AG09319 (cell line): ENCODE measurements at regions not wholly inside any gene's neighbourhood (a gene's known extent, or its start where the extent isn't known, plus 50 kb on each side); places are given as distances from the start of the nearest gene placed in this dataset.

ENCODE experiments used
- DNase-seq: peaks from one replicate; pipeline ENCODE4 v3.0.0-alpha.2; 2010; ENCODE audit warnings: low read depth; ENCODE audit errors: extremely low read depth
- CTCF ChIP-seq: IDR thresholded peaks from 2 replicates; pipeline ENCODE4 v1.5.1; 2011; ENCODE audit warnings: low read depth, mild to moderate bottlenecking, inconsistent platforms, low read length, moderate library complexity

DNA sequence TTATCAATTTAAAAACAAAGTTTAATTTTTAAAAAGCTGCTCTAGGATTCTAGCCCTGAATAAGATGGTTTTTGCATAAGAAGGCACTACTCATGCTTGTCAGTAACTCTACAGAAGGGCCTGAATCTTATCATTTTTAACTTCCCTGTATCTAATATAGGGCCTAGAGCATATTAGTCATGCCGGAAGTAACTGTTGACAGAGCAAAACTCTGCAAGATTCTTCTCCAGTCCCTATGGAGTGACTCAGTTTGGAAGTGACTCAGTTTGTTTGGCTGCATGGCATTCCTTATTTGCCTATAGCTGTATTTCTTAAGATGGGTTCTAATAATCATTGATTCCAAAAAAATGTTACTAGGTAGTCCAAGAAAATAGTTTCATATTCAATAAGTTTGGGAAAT lies 431.8 kb upstream of the HTR2C start:
- DNase-seq, result no peak
- no peak for TF ChIP-seq CTCF

GRCh38 chrX:114134465-114134864 lies 449.4 kb upstream of the HTR2C start:
- TF ChIP-seq CTCF, result no peak
- no peak for DNase-seq

DNA sequence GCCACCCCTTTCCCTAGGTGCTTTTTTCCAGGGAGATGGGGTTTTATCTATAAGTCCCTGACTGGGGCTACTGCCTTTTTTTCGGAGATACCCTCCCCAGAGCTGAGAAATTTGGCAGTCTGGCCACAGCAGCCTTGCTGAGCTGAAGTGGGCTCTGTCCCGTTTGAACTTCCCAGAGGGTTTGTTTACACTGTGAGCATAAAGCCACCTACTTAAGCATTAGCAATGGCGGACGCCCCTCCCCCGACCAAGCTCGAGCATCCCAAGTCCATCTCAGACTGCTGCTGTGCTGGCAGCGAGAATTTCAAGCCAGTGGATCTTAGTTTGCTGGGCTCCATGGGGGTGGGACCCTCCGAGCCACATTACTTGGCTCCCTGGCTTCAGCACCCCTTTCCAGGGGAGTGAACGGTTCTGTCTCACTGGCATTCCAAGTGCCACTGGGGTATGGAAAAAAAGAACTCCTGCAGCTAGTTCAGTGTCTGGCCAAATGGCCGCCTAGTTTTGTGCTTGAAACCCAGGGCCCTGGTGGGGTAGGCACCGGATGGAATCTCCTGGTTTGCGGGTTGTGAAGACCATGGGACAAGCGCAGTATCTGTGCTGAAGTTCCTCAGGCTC lies 456.4 kb upstream of the HTR2C start:
- no peak for DNase-seq
- TF ChIP-seq CTCF, result no peak

DNA sequence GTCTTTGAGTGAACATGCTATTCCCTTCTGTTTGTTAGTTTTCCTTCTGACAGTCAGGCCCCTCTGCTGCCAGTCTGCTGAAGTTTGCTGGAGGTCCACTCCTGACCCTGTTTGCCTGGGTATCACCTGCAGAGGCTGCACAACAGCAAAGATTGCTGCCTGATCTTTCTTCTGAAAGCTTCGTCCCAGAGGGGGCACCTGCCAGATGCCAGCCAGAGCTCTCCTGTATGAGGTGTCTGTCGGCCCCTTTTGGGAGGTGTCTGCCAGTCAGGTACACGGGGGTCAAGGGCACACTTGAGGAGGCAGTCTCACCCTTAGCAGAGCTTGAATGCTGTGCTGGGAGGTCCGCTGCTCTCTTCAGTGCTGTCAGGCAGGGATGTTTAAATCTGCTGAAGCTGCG lies 456.9 kb upstream of the HTR2C start:
- no peak for DNase-seq
- no peak for TF ChIP-seq CTCF

DNA sequence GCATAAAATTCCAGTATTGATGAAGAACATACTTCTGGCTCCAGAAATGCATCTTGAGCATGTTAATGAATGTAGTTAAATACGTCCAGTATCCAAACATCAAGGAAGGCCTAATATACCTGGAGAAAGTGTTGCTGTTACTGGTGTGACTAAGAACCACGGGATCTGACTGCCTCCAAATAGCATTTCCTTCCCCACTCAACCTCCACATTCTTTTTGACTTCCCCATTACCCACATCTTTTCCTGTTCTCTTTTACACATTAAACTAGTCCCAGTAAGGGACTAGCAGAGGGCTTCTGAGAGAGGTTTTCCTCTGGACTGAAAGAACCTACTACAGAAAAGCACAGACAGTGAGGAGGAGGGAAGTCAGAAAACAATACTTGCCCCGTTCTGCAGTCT lies 482.8 kb upstream of the HTR2C start:
- no peak for TF ChIP-seq CTCF
- no peak for DNase-seq

DNA sequence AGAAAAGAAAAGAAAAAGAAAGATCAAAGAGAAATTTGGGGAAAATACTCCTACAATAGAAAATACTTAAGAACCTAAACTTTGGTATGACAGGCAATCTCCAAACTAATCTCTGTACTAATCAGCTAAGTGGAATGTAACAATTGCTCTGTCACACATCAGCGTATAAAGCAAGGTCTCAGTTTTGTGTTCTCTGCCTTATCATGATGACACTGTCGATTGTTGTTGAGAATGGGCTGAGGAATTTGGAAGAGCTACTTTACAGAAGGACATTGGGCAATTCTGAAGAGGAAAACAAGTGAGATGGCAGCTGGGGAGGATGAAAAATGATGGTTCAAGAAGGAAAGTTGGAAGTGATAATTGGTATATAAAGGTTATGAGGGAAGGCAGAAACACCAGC lies 486.0 kb upstream of the HTR2C start:
- TF ChIP-seq CTCF, result no peak
- DNase-seq, result no peak

DNA sequence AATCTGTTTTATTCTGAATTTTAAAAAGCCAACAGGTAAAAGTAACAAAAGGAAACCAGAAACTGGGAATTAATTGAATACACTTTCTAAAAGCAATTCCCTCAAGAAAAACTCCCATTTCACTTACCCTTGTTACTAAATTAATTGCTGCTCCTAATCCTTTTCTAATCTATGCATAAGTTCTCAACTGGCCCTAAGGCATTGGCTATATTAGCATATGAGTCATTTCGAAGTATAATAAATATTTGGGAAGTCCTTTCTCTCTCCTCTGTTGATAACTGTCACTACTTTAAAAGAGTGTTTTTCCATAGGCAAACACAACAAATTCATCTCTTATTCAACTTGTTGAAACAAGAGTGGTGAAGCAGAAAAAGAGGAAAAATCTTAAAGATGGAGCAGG lies 486.5 kb upstream of the HTR2C start:
- no peak for TF ChIP-seq CTCF
- no peak for DNase-seq
